Astrocyte of the cerebellum (primary cell): ENCODE measurements at regions not wholly inside any gene's neighbourhood (a gene's known extent, or its start where the extent isn't known, plus 50 kb on each side); places are given as distances from the start of the nearest gene placed in this dataset.

ENCODE experiments used
- DNase-seq: peaks from one replicate; pipeline ENCODE4 v3.0.0-alpha.2; 2011; ENCODE audit warnings: low read depth
- H3K4me3 ChIP-seq: 2 replicates; pipeline ENCODE4 v1.5.1; 2011; ENCODE audit warnings: mild to moderate bottlenecking, low read depth, low read length, moderate library complexity
- in situ Hi-C: cut with HindIII; loops from 2 replicates; pipeline ENCODE4 v1.10.0; 2017; ENCODE audit warnings: low sequenced_read_pairs
- TF ChIP-seq, protein P1 (sequence below): IDR thresholded peaks from 2 replicates; pipeline ENCODE4 v1.5.1; 2012; ENCODE audit warnings: low read length, low read depth, moderate library complexity, mild to moderate bottlenecking; ENCODE audit errors: missing control alignments

DNA sequence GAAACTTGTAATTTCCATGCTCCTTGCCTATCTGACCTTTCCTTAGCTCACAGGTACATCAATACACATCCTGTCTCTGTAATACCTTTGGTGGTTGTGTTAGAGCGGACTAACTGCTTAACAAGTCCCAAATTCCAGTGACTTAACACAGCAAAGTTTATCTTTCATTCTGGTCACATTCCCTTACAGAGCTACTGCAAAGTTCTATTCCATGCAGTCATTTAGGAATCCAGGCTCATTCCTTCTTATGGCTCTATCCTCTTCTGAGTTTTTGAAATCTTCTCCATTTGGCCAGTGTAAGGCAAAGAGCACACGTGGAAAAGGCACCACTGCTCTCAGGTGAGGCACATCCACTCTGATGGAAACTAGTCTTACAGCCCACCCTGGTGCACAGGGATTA lies 238.6 kb upstream of the ANKRD55 start:
- TF ChIP-seq, protein P1, sequence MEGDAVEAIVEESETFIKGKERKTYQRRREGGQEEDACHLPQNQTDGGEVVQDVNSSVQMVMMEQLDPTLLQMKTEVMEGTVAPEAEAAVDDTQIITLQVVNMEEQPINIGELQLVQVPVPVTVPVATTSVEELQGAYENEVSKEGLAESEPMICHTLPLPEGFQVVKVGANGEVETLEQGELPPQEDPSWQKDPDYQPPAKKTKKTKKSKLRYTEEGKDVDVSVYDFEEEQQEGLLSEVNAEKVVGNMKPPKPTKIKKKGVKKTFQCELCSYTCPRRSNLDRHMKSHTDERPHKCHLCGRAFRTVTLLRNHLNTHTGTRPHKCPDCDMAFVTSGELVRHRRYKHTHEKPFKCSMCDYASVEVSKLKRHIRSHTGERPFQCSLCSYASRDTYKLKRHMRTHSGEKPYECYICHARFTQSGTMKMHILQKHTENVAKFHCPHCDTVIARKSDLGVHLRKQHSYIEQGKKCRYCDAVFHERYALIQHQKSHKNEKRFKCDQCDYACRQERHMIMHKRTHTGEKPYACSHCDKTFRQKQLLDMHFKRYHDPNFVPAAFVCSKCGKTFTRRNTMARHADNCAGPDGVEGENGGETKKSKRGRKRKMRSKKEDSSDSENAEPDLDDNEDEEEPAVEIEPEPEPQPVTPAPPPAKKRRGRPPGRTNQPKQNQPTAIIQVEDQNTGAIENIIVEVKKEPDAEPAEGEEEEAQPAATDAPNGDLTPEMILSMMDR = no peak
- in situ Hi-C loops = no loop called here
- no peak for DNase-seq
- no peak overlapping the region for H3K4me3 ChIP-seq

DNA sequence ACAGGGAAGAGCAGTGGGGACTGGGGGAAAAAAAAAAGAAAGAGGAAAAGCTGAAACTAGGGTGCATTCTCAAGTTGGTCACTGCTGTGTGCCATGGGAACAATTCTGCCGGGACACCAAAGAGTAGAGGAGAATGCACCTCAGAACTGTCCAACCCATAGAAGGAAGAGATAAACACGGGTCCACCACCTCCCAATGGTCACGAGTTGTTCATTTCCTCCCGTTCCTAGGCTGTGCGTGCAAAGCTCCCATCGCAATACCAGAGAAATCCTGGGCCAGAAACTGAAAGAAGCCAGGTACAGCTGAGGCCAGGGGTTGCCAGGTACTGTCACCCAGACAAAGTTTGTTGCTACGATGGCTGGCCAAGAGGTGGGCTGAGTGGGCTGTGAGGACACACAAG lies 236.9 kb upstream of the ANKRD55 start:
- in situ Hi-C loops = no loop called here
- no peak overlapping the region for H3K4me3 ChIP-seq
- TF ChIP-seq, protein P1 = no peak
- no peak for DNase-seq

DNA sequence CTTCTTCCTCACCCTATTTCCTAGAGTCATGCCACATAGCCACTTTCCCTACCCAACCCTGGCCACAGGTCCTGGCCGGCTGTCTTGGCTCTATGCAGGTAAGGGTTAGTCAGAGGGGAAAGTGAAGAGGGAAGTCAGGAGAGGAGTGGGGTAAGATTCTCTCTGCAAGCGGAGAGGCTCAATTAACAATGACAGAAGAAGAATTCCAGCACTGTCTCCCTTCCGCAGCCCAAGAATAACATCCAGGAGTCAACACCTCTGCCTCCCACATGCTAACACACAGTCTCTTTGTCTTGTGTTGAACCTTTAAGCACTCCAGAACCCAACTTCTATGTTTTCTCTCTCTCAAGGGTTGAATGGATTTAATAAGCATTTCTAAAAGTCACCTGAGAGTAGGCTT lies 235.1 kb upstream of the ANKRD55 start:
- in situ Hi-C loops = no loop called here
- TF ChIP-seq, protein P1 = no peak
- no peak for DNase-seq
- H3K4me3 ChIP-seq = no peak overlapping the region

DNA sequence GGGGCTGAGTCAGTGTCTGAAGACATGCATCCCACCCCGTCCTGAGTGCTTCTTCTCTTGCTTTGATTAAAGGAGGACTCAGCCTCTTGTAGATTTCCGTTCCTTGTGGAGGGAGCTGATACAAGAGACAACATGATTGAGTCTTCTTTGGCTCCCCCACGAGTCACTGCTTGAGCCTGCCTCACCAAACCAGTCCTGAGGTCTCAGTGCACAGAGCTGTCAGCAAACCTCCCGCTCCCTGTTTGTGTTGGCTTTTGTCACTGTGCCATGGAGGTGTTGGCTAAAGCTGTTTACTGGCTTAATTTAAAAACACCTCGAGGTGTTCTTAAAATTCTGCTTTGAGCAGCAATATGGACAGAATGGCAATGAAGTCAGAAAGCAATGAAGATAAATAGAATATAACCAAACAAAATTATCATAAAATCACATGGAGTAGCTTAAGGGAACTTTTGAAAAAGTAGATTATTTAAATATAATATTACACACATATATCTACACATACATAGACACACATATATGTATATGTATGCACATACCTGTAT lies 234.1 kb upstream of the ANKRD55 start:
- in situ Hi-C loops = no loop called here
- H3K4me3 ChIP-seq = no peak overlapping the region
- TF ChIP-seq, protein P1 = no peak
- no peak for DNase-seq

DNA sequence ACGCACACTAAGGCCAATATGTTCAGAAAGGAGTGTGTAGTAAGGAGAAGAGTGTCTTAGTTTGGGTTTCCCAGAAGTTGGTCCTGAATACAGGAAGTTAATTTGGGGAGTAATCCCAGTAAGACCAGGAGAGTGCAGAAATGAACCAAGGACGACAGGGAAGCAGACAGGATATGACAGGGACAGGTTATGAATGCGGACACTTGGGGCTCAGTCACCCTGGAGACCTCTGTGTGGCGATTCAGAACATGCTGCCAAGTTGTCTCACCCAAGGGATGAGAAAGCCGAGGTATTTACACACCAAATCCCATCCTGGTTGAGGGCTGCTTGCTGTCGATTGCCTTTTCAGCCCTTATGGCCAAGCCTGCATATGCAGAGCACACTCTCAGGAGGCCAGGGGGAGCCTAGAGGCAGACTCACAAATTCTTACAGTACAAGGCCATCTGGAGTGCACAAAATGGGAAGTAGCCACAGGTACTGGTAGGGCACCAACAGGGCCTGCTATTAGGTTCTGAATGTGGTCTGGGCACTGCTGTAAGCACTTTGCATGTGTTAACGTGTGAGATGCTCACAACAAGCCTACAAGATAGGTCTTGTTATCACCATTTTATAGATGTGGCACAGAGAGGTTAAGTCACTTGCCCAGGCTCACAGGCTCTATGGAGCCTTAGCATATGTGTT lies 233.1 kb upstream of the ANKRD55 start:
- TF ChIP-seq, protein P1 = no peak
- DNase-seq = no peak
- in situ Hi-C loops = no loop called here
- H3K4me3 ChIP-seq = no peak overlapping the region

DNA sequence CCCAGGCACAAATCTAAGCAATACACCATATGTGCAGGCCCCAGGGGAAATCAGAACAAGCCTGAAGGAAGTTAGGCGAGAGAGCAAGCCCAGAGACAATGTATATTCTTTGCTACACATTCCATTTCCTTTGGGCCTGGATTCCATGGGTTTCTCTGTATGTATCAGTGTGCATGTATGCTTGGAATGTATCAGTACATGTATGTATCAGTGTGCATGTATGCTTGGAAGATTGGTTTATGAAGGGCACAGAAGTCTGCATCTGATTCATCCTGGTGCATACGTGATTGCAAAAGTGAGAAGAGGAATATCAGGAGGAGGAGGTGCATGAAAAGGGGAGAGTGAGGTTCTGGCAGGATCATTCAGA lies 232.6 kb upstream of the ANKRD55 start:
- DNase-seq = no peak
- in situ Hi-C loops = no loop called here
- TF ChIP-seq, protein P1 = no peak
- no peak overlapping the region for H3K4me3 ChIP-seq
